Activated CD8-positive, alpha-beta T cell treated with anti-CD3 and anti-CD28 coated beads for 36 hours (primary cell): ENCODE measurements at regions not wholly inside any gene's neighbourhood (a gene's known extent, or its start where the extent isn't known, plus 50 kb on each side); places are given as distances from the start of the nearest gene placed in this dataset.

Source experiments
- ATAC-seq: fragments of 200-7000 bp; cut with Tn5 transposase; one replicate; pipeline ENCODE4 v1.10.0; 2021; ENCODE audit warnings: mild to moderate bottlenecking, moderate library complexity
- CTCF ChIA-PET: fragments of 350-600 bp; sonication (Branson Sonifier 250); formaldehyde crosslinking; loops from one replicate; lab custom pipeline; 2021; ENCODE audit warnings: antibody characterized with exemption; lab: Charles Lee
- POLR2A ChIA-PET: fragments of 350-600 bp; sonication (Branson Sonifier 250); formaldehyde crosslinking; loops from one replicate; lab custom pipeline; 2021; ENCODE audit warnings: antibody characterized with exemption; lab: Charles Lee
- DNase-seq: peaks from one replicate; pipeline ENCODE4 v3.0.0-alpha.2; 2020
- H3K27ac Mint-ChIP-seq: one replicate; pipeline ENCODE4 v1.8.0; 2021; ENCODE audit warnings: mild to moderate bottlenecking, mixed read lengths
- H3K27me3 Mint-ChIP-seq: one replicate; pipeline ENCODE4 v1.8.0; 2021; ENCODE audit warnings: mixed read lengths
- H3K36me3 Mint-ChIP-seq: one replicate; pipeline ENCODE4 v1.8.0; 2021; ENCODE audit warnings: low read depth, mixed read lengths
- H3K4me1 Mint-ChIP-seq: one replicate; pipeline ENCODE4 v1.8.0; 2021; ENCODE audit warnings: low read depth, mixed read lengths
- H3K4me3 Mint-ChIP-seq: one replicate; pipeline ENCODE4 v1.8.0; 2021; ENCODE audit warnings: mild to moderate bottlenecking, moderate library complexity, mixed read lengths
- H3K9me3 Mint-ChIP-seq: one replicate; pipeline ENCODE4 v1.8.0; 2021; ENCODE audit warnings: mixed read lengths
- CTCF ChIP-seq: fragments of 200-600 bp; IDR thresholded peaks from one replicate; pipeline ENCODE4 v1.8.0; 2022; ENCODE audit warnings: antibody characterized with exemption, mild to moderate bottlenecking
- intact Hi-C: fragments of 100-400 bp; cut with micrococcal nuclease; formaldehyde crosslinking; loops from one replicate; pipeline ENCODE4 v1.10.0; 2022

DNA sequence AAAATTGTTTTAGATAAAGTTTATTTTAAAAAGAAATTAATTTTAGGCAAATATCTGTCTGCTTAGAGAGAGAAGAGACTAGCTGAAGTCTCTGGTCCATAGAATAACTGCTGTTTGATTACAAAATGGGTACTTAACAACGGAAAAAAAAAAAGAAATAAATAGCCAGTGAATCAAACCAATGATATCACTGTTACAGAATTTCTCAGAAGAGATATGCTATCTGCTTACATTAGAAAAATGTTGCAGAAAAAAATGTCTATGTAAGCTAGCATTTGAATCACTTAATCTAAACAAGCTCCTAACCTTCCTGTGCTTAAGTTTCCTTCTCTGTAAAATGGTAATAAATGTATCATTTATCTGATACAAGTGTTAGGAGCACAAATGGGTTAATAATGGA lies 189.9 kb downstream of the IL15 start:
- Mint-ChIP-seq H3K4me3 (no peak overlapping the region), H3K27ac (no peak overlapping the region), H3K4me1 (no peaks in the 10 kb centered on the region), H3K27me3 (no peaks in the 10 kb centered on the region), H3K36me3 (no peaks in the 10 kb centered on the region), H3K9me3 (no peaks in the 10 kb centered on the region)
- ChIA-PET POLR2A (no interaction called here), CTCF (no interaction called here)
- TF ChIP-seq CTCF = no peak
- DNase-seq = no peak
- intact Hi-C loops = no loop called here
- ATAC-seq = no peak

DNA sequence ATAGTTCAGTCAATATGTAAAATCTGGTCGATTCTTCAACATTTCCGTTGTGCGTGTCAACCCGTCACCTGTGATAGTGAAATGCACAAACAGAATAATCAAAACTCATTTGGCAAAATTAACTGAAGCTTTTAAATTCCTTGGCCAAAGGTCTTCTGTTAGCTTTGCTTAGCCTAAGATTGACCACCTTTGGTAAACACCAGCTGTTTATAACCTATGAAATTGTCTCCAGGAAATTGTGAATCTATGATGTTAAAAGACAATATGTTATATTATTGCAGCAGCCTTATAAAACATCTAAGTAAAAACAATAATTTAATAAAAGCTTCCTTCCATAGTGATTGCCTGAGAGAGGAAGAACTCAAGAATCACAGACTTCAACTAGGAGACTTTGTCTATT lies 196.8 kb downstream of the IL15 start:
- CTCF ChIA-PET = no interaction called here
- DNase-seq = no peak

GRCh38 chr4:141840299-141840986 lies 204.1 kb downstream of the IL15 start:
- CTCF ChIA-PET = no interaction called here
- POLR2A ChIA-PET = no interaction called here
- H3K4me3 Mint-ChIP-seq = no peak overlapping the region
- no peaks in the 10 kb centered on the region for H3K4me1 Mint-ChIP-seq
- H3K36me3 Mint-ChIP-seq = no peaks in the 10 kb centered on the region
- DNase-seq (no peak), ATAC-seq (no peak)
- TF ChIP-seq CTCF = no peak
- H3K9me3 Mint-ChIP-seq = no peaks in the 10 kb centered on the region
- peaks cover 1% of the 10 kb centered on the region for H3K27me3 Mint-ChIP-seq
- no peak overlapping the region for H3K27ac Mint-ChIP-seq
- intact Hi-C loops = no loop called here

More for the DNA sequence above, 196.8 kb downstream of the IL15 start:
- no peaks in the 10 kb centered on the region for H3K27me3 Mint-ChIP-seq
- ATAC-seq = no peak
- H3K9me3 Mint-ChIP-seq = no peaks in the 10 kb centered on the region
- no peak overlapping the region for H3K27ac Mint-ChIP-seq
- POLR2A ChIA-PET = no interaction called here
- no peaks in the 10 kb centered on the region for H3K4me1 Mint-ChIP-seq
- intact Hi-C loops = no loop called here
- no peak for TF ChIP-seq CTCF
- no peak overlapping the region for H3K4me3 Mint-ChIP-seq
- H3K36me3 Mint-ChIP-seq = no peaks in the 10 kb centered on the region

DNA sequence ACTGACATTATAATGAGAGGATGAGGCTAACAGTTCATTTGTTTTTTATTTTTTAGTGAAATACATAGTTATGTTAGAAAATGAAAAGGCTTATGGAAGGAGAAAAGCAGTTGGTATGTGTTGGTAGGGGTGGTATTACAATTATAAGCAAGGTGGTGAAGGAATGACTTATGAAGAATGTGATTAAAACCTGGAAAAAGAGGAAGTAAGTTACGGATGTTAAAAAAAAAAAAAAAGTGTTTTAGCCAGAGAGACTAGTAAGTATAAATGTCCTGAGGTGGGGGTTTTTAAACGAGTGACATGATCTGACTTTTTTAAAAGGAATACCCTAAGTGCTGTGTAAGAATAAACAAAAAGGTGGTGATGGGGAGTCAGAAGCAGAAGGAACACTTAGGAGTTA lies 206.8 kb downstream of the IL15 start:
- peaks cover 1% of the 10 kb centered on the region for H3K27me3 Mint-ChIP-seq

DNA sequence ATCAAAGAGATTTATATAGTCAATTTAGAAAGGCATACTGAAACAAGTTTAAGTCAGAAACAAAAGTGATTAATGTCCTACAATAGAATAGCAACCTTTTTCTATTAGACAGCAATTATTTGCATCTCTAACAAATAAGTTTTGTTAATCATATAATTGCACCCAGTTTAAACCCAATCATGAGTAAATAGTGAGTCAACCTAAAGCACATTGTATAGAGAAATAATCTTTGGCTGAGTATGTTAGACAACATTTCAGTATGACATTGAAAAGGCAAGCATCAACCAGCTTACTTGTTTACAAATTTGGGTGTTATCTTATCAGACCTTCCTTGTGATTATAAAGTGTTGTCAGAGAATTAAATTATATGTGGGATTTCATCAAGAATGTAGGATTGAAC lies 209.5 kb downstream of the IL15 start:
- ChIA-PET CTCF (no interaction called here), POLR2A (no interaction called here)
- intact Hi-C loops = no loop called here
- no peaks in the 10 kb centered on the region for H3K4me1 Mint-ChIP-seq
- H3K9me3 Mint-ChIP-seq = no peaks in the 10 kb centered on the region
- H3K4me3 Mint-ChIP-seq = no peak overlapping the region
- DNase-seq (no peak), ATAC-seq (no peak)
- TF ChIP-seq CTCF = no peak
- H3K27ac Mint-ChIP-seq = no peak overlapping the region
- H3K27me3 Mint-ChIP-seq = peaks cover 1% of the 10 kb centered on the region
- no peaks in the 10 kb centered on the region for H3K36me3 Mint-ChIP-seq

More for the DNA sequence above, 206.8 kb downstream of the IL15 start:
- TF ChIP-seq CTCF = no peak
- DNase-seq (no peak), ATAC-seq (no peak)
- Mint-ChIP-seq H3K9me3 (no peaks in the 10 kb centered on the region), H3K36me3 (no peaks in the 10 kb centered on the region), H3K4me1 (no peaks in the 10 kb centered on the region), H3K27ac (no peak overlapping the region), H3K4me3 (no peak overlapping the region)
- CTCF ChIA-PET = no interaction called here
- intact Hi-C loops = no loop called here
- POLR2A ChIA-PET = no interaction called here
